ENCODE measurements at regions not wholly inside any gene's neighbourhood (a gene's known extent, or its start where the extent isn't known, plus 50 kb on each side); places are given as distances from the start of the nearest gene placed in this dataset.

DNA sequence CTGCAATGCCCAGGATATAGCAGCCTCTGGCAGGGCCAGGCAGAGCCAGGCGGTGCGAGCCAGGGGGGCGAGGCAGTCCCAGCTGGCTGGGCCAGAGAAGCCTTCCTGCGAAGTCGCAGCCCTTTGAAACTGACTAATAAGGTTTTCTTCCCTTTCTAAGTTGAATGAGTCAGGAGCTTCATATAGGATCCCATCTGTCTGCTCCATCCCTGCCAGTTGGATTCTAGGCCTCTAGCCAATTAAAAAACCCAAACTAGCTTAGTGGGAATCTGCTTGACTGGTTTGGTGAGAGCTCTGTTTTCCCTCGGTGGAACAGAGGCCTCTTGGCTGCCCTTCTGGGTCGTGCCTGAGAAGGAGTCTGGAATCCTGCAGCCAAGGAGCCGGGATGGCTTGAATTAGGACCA lies 70.1 kb upstream of the RAPGEF1 start:
- TF ChIP-seq ZNF70 (CRISPR knock-in tag; IDR thresholded peaks at IDR 0.05): no peak
- TF ChIP-seq, protein P1, sequence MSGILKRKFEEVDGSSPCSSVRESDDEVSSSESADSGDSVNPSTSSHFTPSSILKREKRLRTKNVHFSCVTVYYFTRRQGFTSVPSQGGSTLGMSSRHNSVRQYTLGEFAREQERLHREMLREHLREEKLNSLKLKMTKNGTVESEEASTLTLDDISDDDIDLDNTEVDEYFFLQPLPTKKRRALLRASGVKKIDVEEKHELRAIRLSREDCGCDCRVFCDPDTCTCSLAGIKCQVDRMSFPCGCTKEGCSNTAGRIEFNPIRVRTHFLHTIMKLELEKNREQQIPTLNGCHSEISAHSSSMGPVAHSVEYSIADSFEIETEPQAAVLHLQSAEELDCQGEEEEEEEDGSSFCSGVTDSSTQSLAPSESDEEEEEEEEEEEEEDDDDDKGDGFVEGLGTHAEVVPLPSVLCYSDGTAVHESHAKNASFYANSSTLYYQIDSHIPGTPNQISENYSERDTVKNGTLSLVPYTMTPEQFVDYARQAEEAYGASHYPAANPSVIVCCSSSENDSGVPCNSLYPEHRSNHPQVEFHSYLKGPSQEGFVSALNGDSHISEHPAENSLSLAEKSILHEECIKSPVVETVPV (CRISPR knock-in tag; IDR thresholded peaks at IDR 0.05): no peak
- no peak for TF ChIP-seq TOX (CRISPR knock-in tag; IDR thresholded peaks at IDR 0.05; ENCODE audit: borderline replicate concordance)
- no peak for TF ChIP-seq GLIS3 (CRISPR knock-in tag; IDR thresholded peaks at IDR 0.05)
- TF ChIP-seq, protein P2, sequence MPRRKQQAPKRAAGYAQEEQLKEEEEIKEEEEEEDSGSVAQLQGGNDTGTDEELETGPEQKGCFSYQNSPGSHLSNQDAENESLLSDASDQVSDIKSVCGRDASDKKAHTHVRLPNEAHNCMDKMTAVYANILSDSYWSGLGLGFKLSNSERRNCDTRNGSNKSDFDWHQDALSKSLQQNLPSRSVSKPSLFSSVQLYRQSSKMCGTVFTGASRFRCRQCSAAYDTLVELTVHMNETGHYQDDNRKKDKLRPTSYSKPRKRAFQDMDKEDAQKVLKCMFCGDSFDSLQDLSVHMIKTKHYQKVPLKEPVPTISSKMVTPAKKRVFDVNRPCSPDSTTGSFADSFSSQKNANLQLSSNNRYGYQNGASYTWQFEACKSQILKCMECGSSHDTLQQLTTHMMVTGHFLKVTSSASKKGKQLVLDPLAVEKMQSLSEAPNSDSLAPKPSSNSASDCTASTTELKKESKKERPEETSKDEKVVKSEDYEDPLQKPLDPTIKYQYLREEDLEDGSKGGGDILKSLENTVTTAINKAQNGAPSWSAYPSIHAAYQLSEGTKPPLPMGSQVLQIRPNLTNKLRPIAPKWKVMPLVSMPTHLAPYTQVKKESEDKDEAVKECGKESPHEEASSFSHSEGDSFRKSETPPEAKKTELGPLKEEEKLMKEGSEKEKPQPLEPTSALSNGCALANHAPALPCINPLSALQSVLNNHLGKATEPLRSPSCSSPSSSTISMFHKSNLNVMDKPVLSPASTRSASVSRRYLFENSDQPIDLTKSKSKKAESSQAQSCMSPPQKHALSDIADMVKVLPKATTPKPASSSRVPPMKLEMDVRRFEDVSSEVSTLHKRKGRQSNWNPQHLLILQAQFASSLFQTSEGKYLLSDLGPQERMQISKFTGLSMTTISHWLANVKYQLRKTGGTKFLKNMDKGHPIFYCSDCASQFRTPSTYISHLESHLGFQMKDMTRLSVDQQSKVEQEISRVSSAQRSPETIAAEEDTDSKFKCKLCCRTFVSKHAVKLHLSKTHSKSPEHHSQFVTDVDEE (CRISPR knock-in tag; IDR thresholded peaks at IDR 0.05): no peak
- TF ChIP-seq BACH2 (CRISPR knock-in tag; IDR thresholded peaks at IDR 0.05; ENCODE audit: borderline replicate concordance): no peak
- no peak for TF ChIP-seq ZFP3 (CRISPR knock-in tag; IDR thresholded peaks at IDR 0.05)
- TF ChIP-seq, protein P3, sequence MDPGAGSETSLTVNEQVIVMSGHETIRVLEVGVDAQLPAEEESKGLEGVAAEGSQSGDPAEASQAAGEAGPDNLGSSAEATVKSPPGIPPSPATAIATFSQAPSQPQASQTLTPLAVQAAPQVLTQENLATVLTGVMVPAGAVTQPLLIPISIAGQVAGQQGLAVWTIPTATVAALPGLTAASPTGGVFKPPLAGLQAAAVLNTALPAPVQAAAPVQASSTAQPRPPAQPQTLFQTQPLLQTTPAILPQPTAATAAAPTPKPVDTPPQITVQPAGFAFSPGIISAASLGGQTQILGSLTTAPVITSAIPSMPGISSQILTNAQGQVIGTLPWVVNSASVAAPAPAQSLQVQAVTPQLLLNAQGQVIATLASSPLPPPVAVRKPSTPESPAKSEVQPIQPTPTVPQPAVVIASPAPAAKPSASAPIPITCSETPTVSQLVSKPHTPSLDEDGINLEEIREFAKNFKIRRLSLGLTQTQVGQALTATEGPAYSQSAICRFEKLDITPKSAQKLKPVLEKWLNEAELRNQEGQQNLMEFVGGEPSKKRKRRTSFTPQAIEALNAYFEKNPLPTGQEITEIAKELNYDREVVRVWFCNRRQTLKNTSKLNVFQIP (CRISPR knock-in tag; IDR thresholded peaks at IDR 0.05; ENCODE audit: borderline replicate concordance, low read depth): no peak
- TF ChIP-seq RARB (CRISPR knock-in tag; IDR thresholded peaks at IDR 0.05): no peak
- no peak for TF ChIP-seq ZNF8 (CRISPR knock-in tag; IDR thresholded peaks at IDR 0.05)
- no peak for TF ChIP-seq OSR1 (CRISPR knock-in tag; IDR thresholded peaks at IDR 0.05)
- TF ChIP-seq, protein P4, sequence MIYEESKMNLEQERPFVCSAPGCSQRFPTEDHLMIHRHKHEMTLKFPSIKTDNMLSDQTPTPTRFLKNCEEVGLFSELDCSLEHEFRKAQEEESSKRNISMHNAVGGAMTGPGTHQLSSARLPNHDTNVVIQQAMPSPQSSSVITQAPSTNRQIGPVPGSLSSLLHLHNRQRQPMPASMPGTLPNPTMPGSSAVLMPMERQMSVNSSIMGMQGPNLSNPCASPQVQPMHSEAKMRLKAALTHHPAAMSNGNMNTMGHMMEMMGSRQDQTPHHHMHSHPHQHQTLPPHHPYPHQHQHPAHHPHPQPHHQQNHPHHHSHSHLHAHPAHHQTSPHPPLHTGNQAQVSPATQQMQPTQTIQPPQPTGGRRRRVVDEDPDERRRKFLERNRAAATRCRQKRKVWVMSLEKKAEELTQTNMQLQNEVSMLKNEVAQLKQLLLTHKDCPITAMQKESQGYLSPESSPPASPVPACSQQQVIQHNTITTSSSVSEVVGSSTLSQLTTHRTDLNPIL (CRISPR knock-in tag; IDR thresholded peaks at IDR 0.05; ENCODE audit: low read depth): no peak
- no peak for TF ChIP-seq ISL1 (CRISPR knock-in tag; IDR thresholded peaks at IDR 0.05)
- TF ChIP-seq ZC3H10 (CRISPR knock-in tag; IDR thresholded peaks at IDR 0.05): no peak
- ATAC-seq: no peak

DNA sequence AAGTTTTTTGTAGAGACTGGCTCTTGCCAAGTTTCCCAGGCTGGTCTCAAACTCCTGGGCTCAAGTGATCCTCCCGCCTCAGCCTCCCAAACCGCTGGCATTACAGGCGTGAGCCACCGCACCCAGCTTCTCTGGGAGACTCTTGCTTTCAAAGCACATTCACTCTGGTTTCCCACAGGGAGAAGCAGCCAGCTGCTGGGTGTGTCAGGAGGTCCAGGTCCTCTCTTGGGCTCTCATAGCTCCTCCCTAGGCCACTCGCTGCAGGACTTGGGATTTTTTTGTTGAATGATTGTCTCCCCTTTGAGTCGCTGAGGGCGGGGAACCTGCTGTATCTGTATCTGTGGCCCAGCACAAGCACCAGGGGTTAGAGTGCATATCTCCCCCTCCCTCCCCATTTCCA lies 68.4 kb upstream of the RAPGEF1 start:
- TF ChIP-seq CSDC2 (CRISPR knock-in tag; IDR thresholded peaks at IDR 0.05): no peak
- no peak for TF ChIP-seq TOX (CRISPR knock-in tag; IDR thresholded peaks at IDR 0.05; ENCODE audit: borderline replicate concordance)
- no peak for TF ChIP-seq OSR1 (CRISPR knock-in tag; IDR thresholded peaks at IDR 0.05)
- no peak for TF ChIP-seq ZNF8 (CRISPR knock-in tag; IDR thresholded peaks at IDR 0.05)
- TF ChIP-seq ZC3H10 (CRISPR knock-in tag; IDR thresholded peaks at IDR 0.05): no peak
- no peak for TF ChIP-seq ZFP3 (CRISPR knock-in tag; IDR thresholded peaks at IDR 0.05)
- ATAC-seq: no peak

DNA sequence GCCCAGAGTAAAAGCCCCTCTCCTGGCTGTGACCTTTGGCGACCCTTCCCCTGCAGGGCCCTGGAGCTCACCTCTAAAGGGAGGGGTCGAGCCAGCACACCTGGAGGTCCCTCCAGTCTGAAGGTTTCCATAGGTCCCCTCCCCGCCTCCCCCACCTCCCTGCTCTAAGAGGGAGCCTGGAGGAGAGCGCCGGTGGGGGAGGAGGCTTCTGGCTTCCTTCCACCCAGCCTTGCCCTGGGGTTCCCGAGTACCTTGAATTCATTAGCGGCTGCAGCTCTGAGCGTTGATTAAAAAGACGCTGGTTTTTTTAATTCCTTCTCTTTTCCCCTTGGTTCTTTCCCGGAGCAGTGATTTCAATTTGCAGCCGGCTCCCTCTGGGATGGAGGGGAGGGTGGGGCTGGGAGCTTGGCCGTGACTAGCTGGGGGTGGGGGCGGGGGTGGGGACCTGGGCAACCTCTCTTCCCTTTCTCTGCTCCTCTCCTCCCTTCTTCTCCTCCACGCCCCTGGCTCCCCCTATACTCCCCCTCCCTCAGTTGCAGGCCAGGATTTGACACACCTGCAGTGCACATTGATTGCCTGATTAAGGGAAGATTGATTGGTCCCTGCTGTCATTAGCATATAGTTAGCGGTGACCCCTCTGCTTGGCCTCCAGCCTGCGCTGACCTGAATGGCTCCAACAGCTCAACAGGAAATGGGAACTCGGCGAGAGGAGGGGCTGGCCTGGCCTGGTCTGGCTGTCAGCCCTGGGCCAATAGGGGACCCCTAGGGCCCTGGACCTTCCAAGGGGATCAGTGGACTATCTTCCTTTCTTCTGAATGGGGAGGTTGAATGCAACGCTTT lies 67.5 kb upstream of the RAPGEF1 start:
- TF ChIP-seq ISL1 (CRISPR knock-in tag; IDR thresholded peaks at IDR 0.05) (no peak), ZNF8 (CRISPR knock-in tag; IDR thresholded peaks at IDR 0.05) (no peak), ZC3H10 (CRISPR knock-in tag; IDR thresholded peaks at IDR 0.05) (no peak), PPARA (CRISPR knock-in tag; IDR thresholded peaks at IDR 0.05; ENCODE audit: borderline replicate concordance) (no peak), GLIS3 (CRISPR knock-in tag; IDR thresholded peaks at IDR 0.05) (no peak), ZNF70 (CRISPR knock-in tag; IDR thresholded peaks at IDR 0.05) (no peak)
- ATAC-seq: no peak

DNA sequence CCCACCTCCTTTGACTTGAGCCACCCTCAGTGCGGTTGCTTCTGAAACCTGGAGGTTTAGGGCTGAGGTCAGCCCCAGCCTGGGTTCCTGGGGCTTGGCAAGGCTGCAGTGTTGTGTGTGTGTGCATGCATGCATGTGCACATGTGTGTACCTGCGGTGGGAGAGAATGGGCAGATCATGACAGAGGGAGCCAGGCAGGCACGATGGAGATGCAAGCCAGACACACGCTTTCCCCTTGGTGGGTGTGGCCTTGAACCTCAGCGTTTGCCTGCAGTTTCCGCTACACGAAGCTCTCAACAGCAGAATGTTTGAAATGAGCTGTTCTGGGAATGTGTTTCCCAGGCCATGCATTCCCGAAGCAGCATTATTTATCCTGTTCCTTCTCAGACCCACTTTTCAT lies 65.9 kb upstream of the RAPGEF1 start:
- ATAC-seq: no peak
- TF ChIP-seq RARB (CRISPR knock-in tag; IDR thresholded peaks at IDR 0.05) (no peak), ESRRG (CRISPR knock-in tag; IDR thresholded peaks at IDR 0.05) (no peak), OSR1 (CRISPR knock-in tag; IDR thresholded peaks at IDR 0.05) (no peak), ZNF70 (CRISPR knock-in tag; IDR thresholded peaks at IDR 0.05) (no peak), CSDC2 (CRISPR knock-in tag; IDR thresholded peaks at IDR 0.05) (no peak), BACH2 (CRISPR knock-in tag; IDR thresholded peaks at IDR 0.05; ENCODE audit: borderline replicate concordance) (no peak), ZFP3 (CRISPR knock-in tag; IDR thresholded peaks at IDR 0.05) (no peak), TCF4 (CRISPR knock-in tag; IDR thresholded peaks at IDR 0.05; ENCODE audit: borderline replicate concordance) (no peak), ZC3H10 (CRISPR knock-in tag; IDR thresholded peaks at IDR 0.05) (no peak), ZNF8 (CRISPR knock-in tag; IDR thresholded peaks at IDR 0.05) (no peak), GLIS3 (CRISPR knock-in tag; IDR thresholded peaks at IDR 0.05) (no peak), PPARA (CRISPR knock-in tag; IDR thresholded peaks at IDR 0.05; ENCODE audit: borderline replicate concordance) (no peak), ZNF565 (CRISPR knock-in tag; conservative IDR thresholded peaks at IDR 0.05; ENCODE audit: low read depth) (no peak), TOX (CRISPR knock-in tag; IDR thresholded peaks at IDR 0.05; ENCODE audit: borderline replicate concordance) (no peak), SNAI2 (CRISPR knock-in tag; IDR thresholded peaks at IDR 0.05) (no peak), ZFP30 (CRISPR knock-in tag; IDR thresholded peaks at IDR 0.05) (no peak)
- TF ChIP-seq, protein P5, sequence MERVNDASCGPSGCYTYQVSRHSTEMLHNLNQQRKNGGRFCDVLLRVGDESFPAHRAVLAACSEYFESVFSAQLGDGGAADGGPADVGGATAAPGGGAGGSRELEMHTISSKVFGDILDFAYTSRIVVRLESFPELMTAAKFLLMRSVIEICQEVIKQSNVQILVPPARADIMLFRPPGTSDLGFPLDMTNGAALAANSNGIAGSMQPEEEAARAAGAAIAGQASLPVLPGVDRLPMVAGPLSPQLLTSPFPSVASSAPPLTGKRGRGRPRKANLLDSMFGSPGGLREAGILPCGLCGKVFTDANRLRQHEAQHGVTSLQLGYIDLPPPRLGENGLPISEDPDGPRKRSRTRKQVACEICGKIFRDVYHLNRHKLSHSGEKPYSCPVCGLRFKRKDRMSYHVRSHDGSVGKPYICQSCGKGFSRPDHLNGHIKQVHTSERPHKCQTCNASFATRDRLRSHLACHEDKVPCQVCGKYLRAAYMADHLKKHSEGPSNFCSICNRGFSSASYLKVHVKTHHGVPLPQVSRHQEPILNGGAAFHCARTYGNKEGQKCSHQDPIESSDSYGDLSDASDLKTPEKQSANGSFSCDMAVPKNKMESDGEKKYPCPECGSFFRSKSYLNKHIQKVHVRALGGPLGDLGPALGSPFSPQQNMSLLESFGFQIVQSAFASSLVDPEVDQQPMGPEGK (CRISPR knock-in tag; IDR thresholded peaks at IDR 0.05; ENCODE audit: borderline replicate concordance): no peak
- TF ChIP-seq, protein P2 (CRISPR knock-in tag; IDR thresholded peaks at IDR 0.05): no peak

All from SK-N-SH treated with all-trans-retinoic acid at 6 μM for 48 hours (cell line).